H9 (cell line): ENCODE measurements at regions not wholly inside any gene's neighbourhood (a gene's known extent, or its start where the extent isn't known, plus 50 kb on each side); places are given as distances from the start of the nearest gene placed in this dataset.

Experiments
- DNase-seq: peaks from one replicate; pipeline ENCODE4 v3.0.0-alpha.2; 2017
- H2AFZ ChIP-seq: one replicate; pipeline ENCODE4 v1.6.1; 2013; ENCODE audit warnings: mild to moderate bottlenecking, low read length, control low read depth, moderate library complexity
- H2AK5ac ChIP-seq: 2 replicates; pipeline ENCODE4 v1.6.1; 2013; ENCODE audit warnings: low read length, control low read depth, mixed read lengths; ENCODE audit not compliant: insufficient read length
- H2BK120ac ChIP-seq: one replicate; pipeline ENCODE4 v1.6.1; 2013; ENCODE audit warnings: low read depth, mild to moderate bottlenecking, low read length, control low read depth, inconsistent platforms; ENCODE audit not compliant: poor library complexity, severe bottlenecking
- H2BK12ac ChIP-seq: 2 replicates; pipeline ENCODE4 v1.6.1; 2013; ENCODE audit warnings: low read length, control low read depth, mixed read lengths, low read depth; ENCODE audit not compliant: insufficient read length
- H2BK15ac ChIP-seq: 2 replicates; pipeline ENCODE4 v1.6.1; 2013; ENCODE audit warnings: low read depth, low read length, control low read depth
- H2BK20ac ChIP-seq: one replicate; pipeline ENCODE4 v1.6.1; 2013; ENCODE audit warnings: low read depth, mild to moderate bottlenecking, low read length, control low read depth, inconsistent platforms; ENCODE audit not compliant: poor library complexity, severe bottlenecking
- H2BK5ac ChIP-seq: 2 replicates; pipeline ENCODE4 v1.6.1; 2013; ENCODE audit warnings: low read length, control low read depth, mixed read lengths; ENCODE audit not compliant: insufficient read length
- H3K14ac ChIP-seq: 2 replicates; pipeline ENCODE4 v1.6.1; 2013; ENCODE audit warnings: low read length, control low read depth; ENCODE audit not compliant: insufficient read depth
- H3K18ac ChIP-seq: 2 replicates; pipeline ENCODE4 v1.6.1; 2013; ENCODE audit warnings: low read depth, mild to moderate bottlenecking, mixed read lengths, low read length, control low read depth; ENCODE audit not compliant: insufficient read length
- H3K23ac ChIP-seq: 2 replicates; pipeline ENCODE4 v1.6.1; 2013; ENCODE audit warnings: low read length, control low read depth, mixed read lengths, low read depth; ENCODE audit not compliant: insufficient read length
- H3K23me2 ChIP-seq: 2 replicates; pipeline ENCODE4 v1.6.1; 2013; ENCODE audit warnings: low read depth, mild to moderate bottlenecking, mixed read lengths, low read length, control low read depth; ENCODE audit not compliant: insufficient read length, poor library complexity, severe bottlenecking
- H3K27ac ChIP-seq: 2 replicates; pipeline ENCODE4 v1.5.1; 2013; ENCODE audit warnings: low read length, control low read depth, mixed read lengths, low read depth; ENCODE audit not compliant: insufficient read length
- H3K27me3 ChIP-seq: 2 replicates; pipeline ENCODE4 v1.6.1; 2013; ENCODE audit warnings: low read length, control low read depth, inconsistent platforms; ENCODE audit not compliant: insufficient read depth
- H3K4ac ChIP-seq: 2 replicates; pipeline ENCODE4 v1.6.1; 2013; ENCODE audit warnings: low read depth, mild to moderate bottlenecking, control low read depth, inconsistent platforms, low read length, moderate library complexity
- H3K4me1 ChIP-seq: 2 replicates; pipeline ENCODE4 v1.6.1; 2013; ENCODE audit warnings: low read length, control low read depth, inconsistent platforms; ENCODE audit not compliant: insufficient read depth
- H3K4me2 ChIP-seq: 2 replicates; pipeline ENCODE4 v1.6.1; 2013; ENCODE audit warnings: low read length, control low read depth, mixed read lengths; ENCODE audit not compliant: insufficient read length, insufficient read depth
- H3K56ac ChIP-seq: 2 replicates; pipeline ENCODE4 v1.6.1; 2013; ENCODE audit warnings: low read depth, mild to moderate bottlenecking, mixed read lengths, low read length, control low read depth; ENCODE audit not compliant: insufficient read length
- H3K79me1 ChIP-seq: 2 replicates; pipeline ENCODE4 v1.6.1; 2013; ENCODE audit warnings: low read depth, mild to moderate bottlenecking, moderate library complexity, low read length, control low read depth, inconsistent platforms; ENCODE audit not compliant: insufficient read depth, poor library complexity, severe bottlenecking
- H3K79me2 ChIP-seq: 2 replicates; pipeline ENCODE4 v1.6.1; 2013; ENCODE audit warnings: low read length, control low read depth, inconsistent platforms; ENCODE audit not compliant: insufficient read depth
- H3K9ac ChIP-seq: 2 replicates; pipeline ENCODE4 v1.6.1; 2013; ENCODE audit warnings: low read length, control low read depth, mixed read lengths; ENCODE audit not compliant: insufficient read length; ENCODE audit errors: extremely low read depth
- H3K9me3 ChIP-seq: one replicate; pipeline ENCODE4 v1.6.1; 2013; ENCODE audit warnings: low read depth, low read length, inconsistent platforms; ENCODE audit not compliant: control insufficient read depth
- H3T11ph ChIP-seq: one replicate; pipeline ENCODE4 v1.6.1; 2013; ENCODE audit warnings: mild to moderate bottlenecking, low read length, control low read depth, inconsistent platforms
- H4K20me1 ChIP-seq: one replicate; pipeline ENCODE4 v1.6.1; 2013; ENCODE audit not compliant: control insufficient read depth, insufficient read length, insufficient read depth
- H4K5ac ChIP-seq: 2 replicates; pipeline ENCODE4 v1.6.1; 2013; ENCODE audit warnings: low read depth, mild to moderate bottlenecking, mixed read lengths, low read length, control low read depth; ENCODE audit not compliant: insufficient read length
- H4K8ac ChIP-seq: replicated peaks from 2 replicates; pipeline ENCODE4 v1.6.1; 2013; ENCODE audit warnings: low read length, control low read depth, mixed read lengths, low read depth; ENCODE audit not compliant: insufficient read length
- H4K91ac ChIP-seq: 2 replicates; pipeline ENCODE4 v1.6.1; 2013; ENCODE audit warnings: low read depth, mild to moderate bottlenecking, moderate library complexity, mixed read lengths, low read length, control low read depth; ENCODE audit not compliant: insufficient read length
- H3K27ac Mint-ChIP-seq, 3 experiments: 2 replicates in 2 of 3; 3 replicates in 1 of 3; pipeline ENCODE4 v1.8.0; 2020 to 2021; ENCODE audit warnings: mixed read lengths in 3 of 3, mild to moderate bottlenecking in 1 of 3, moderate library complexity in 1 of 3
- H3K27me3 Mint-ChIP-seq: 2 replicates; pipeline ENCODE4 v1.8.0; 2021; ENCODE audit warnings: low read depth, mild to moderate bottlenecking, moderate library complexity, mixed read lengths
- H3K36me3 Mint-ChIP-seq, 3 experiments: 2 replicates in 2 of 3; 3 replicates in 1 of 3; pipeline ENCODE4 v1.8.0; 2020 to 2021; ENCODE audit warnings: low read depth in 3 of 3, mixed read lengths in 3 of 3; ENCODE audit not compliant: insufficient read depth in 1 of 3
- H3K4me1 Mint-ChIP-seq, 2 experiments: 2 replicates each; pipeline ENCODE4 v1.8.0; 2020; ENCODE audit warnings: mixed read lengths in 2 of 2
- H3K4me3 Mint-ChIP-seq, 2 experiments: 2 replicates in 1 of 2; 3 replicates in 1 of 2; pipeline ENCODE4 v1.8.0; 2020 to 2021; ENCODE audit warnings: mild to moderate bottlenecking in 2 of 2, mixed read lengths in 2 of 2, moderate library complexity in 1 of 2
- H3K9me3 Mint-ChIP-seq, 2 experiments: 2 replicates in 1 of 2; 3 replicates in 1 of 2; pipeline ENCODE4 v1.8.0; 2020; ENCODE audit warnings: mild to moderate bottlenecking in 2 of 2, mixed read lengths in 2 of 2, moderate library complexity in 1 of 2
- CTCF ChIP-seq: fragments of 200-600 bp; sonication (generic); conservative IDR thresholded peaks from 3 replicates; pipeline ENCODE4 v1.8.0; 2021; ENCODE audit warnings: antibody characterized with exemption, mild to moderate bottlenecking
- WGBS: extraction: QIAGEN DNeasy Blood & Tissue Kit; methylation state at CpG from one replicate; pipeline ENCODE4 v1.1.7; 2013; ENCODE audit warnings: missing lambda C conversion rate, low lambda C conversion rate, mixed read lengths; ENCODE audit not compliant: insufficient read length; ENCODE audit errors: extremely low coverage; 5-methylcytosine and 5-hydroxymethylcytosine counted together

- no peak for DNase-seq
- Histone ChIP-seq H3K14ac (no peak overlapping the region), H3K79me2 (no peaks in the 10 kb centered on the region)
Observed at GRCh38 chr22:49620666-49621065, 207.0 kb downstream of the BRD1 start.

More at GRCh38 chr22:49620666-49621065, 207.0 kb downstream of the BRD1 start:
- Histone ChIP-seq H4K5ac (no peak overlapping the region), H3K79me1 (no peaks in the 10 kb centered on the region), H2BK15ac (no peak overlapping the region), H4K8ac (no peak overlapping the region), H2AFZ (no peak overlapping the region), H2AK5ac (no peak overlapping the region), H3K27ac (no peak overlapping the region), H4K91ac (no peak overlapping the region), H4K20me1 (no peaks in the 10 kb centered on the region), H3K23me2 (no peaks in the 10 kb centered on the region), H2BK5ac (no peak overlapping the region), H3K4ac (no peak overlapping the region), H3K23ac (no peak overlapping the region), H3K9me3 (no peaks in the 10 kb centered on the region), H3K4me1 (no peaks in the 10 kb centered on the region), H3K18ac (no peak overlapping the region), H3K27me3 (no peaks in the 10 kb centered on the region), H3K4me2 (no peak overlapping the region), H3T11ph (no peak overlapping the region), H3K56ac (no peak overlapping the region), H2BK20ac (no peak overlapping the region), H2BK12ac (no peak overlapping the region), H2BK120ac (no peak overlapping the region), H3K9ac (no peak overlapping the region)
- no peak overlapping the region for H3K4me3 Mint-ChIP-seq
- H3K9me3 Mint-ChIP-seq, result peaks cover 0 to 4% of the 10 kb centered on the region in 2 experiments; a peak in 1 of 5 replicates
- no peak overlapping the region for H3K27ac Mint-ChIP-seq
- no CpG with 5 or more reads among the region's 11 CpGs for WGBS
- no peak for TF ChIP-seq CTCF
- H3K27me3 Mint-ChIP-seq, result peaks cover 10% of the 10 kb centered on the region
- no peaks in the 10 kb centered on the region for H3K4me1 Mint-ChIP-seq
- H3K36me3 Mint-ChIP-seq, result no peaks in the 10 kb centered on the region; a peak in 1 of 7 replicates
